HG03378 (cell line): ENCODE measurements at regions not wholly inside any gene's neighbourhood (a gene's known extent, or its start where the extent isn't known, plus 50 kb on each side); places are given as distances from the start of the nearest gene placed in this dataset.
"Not testable (repeated sequence)": the region's sequence is repeated elsewhere in the genome, so short reads cannot be mapped to it uniquely, and the experiment has no call there.

Source experiments
- ATAC-seq: cut with Tn5 transposase; IDR thresholded peaks from one replicate; pipeline ENCODE4 v1.9.1; 2021; ENCODE audit warnings: mild to moderate bottlenecking, moderate library complexity; ENCODE audit not compliant: unreplicated experiment

GRCh38 chr1:148361427-148362215 is 121.5 kb downstream of the PPIAL4G start:
- ATAC-seq = not testable (repeated sequence)

DNA sequence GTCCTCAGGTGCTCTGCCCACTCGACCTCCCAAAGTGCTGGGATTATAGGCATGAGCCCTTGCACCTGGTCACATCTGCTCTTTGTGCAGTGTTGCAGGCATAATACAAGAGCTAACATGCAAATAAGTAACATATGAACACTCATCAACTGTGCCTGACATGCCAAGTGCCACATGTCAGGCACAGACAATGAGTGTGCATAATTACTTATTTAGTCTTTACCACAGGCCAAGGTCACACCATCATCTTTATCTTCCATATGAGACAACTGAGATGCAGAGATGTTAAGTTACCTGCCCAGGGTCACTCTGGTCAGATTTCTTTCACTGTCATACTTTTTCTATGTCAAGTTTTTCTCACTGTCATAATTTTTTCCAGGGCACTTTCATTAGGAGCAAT is 126.1 kb downstream of the PPIAL4G start:
- ATAC-seq = no peak

- ATAC-seq = no peak
Observed at GRCh38 chr1:148355976-148356375, 127.1 kb downstream of the PPIAL4G start.

- ATAC-seq = no peak
Observed at GRCh38 chr1:148354913-148355308, 128.2 kb downstream of the PPIAL4G start.

- no peak for ATAC-seq
Observed at GRCh38 chr1:148354284-148354912, 128.7 kb downstream of the PPIAL4G start.

- ATAC-seq = no peak
Observed at GRCh38 chr1:148353461-148354283, 129.4 kb downstream of the PPIAL4G start.

DNA sequence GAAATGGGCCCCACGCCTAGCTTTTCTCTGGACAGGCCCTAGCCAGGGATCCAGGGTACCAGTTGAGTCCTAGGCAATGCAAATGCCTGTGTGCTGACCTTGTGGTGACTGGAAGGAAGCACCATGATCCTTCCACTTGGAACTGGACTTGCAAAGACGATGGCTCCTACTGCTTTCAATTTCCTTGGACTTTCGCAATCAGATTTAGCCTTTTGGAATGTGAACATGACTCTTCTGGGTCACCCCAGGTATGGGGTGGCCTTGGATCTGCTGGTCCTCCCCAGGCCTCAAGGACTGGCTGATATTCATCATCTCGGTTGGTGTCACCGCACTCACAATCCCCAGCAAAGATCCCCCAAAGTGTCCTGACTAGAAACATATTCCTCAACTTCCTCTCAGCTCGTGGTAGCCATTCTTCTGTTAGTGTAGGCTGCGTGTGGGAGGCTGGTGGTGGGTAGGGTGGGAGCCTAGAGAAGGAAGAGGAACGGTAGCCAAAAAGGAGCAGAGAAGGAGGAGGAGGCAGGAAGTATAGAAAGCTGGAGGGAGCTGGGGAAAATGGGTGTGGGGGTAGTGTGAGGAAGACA is 130.5 kb downstream of the PPIAL4G start:
- no peak for ATAC-seq

DNA sequence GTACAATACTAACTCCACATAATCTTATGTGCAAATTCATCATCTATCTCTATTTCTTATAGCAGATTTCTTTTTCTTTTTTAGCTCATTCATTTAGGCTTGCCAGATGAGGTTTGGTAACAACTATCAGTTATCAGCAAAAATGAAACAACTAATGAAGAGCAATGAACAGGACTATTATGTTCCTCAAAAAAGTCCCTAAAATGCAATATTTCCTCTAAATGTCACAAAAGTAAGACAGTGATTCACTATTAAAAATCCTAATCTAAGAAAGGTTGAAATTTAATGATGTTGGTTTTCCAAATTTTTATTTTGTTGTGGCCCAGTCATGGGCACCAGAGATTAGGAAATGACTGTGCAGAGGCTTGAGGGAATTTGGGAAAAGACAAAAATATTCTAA is 135.3 kb downstream of the PPIAL4G start:
- no peak for ATAC-seq

- not testable (repeated sequence) for ATAC-seq
Observed at GRCh38 chr1:148345659-148346151, 137.4 kb downstream of the PPIAL4G start.

GRCh38 chr1:148344651-148345050 is 138.5 kb downstream of the PPIAL4G start:
- ATAC-seq = not testable (repeated sequence)

- ATAC-seq = not testable (repeated sequence)
Observed at GRCh38 chr1:148341729-148342128, 141.4 kb downstream of the PPIAL4G start.

DNA sequence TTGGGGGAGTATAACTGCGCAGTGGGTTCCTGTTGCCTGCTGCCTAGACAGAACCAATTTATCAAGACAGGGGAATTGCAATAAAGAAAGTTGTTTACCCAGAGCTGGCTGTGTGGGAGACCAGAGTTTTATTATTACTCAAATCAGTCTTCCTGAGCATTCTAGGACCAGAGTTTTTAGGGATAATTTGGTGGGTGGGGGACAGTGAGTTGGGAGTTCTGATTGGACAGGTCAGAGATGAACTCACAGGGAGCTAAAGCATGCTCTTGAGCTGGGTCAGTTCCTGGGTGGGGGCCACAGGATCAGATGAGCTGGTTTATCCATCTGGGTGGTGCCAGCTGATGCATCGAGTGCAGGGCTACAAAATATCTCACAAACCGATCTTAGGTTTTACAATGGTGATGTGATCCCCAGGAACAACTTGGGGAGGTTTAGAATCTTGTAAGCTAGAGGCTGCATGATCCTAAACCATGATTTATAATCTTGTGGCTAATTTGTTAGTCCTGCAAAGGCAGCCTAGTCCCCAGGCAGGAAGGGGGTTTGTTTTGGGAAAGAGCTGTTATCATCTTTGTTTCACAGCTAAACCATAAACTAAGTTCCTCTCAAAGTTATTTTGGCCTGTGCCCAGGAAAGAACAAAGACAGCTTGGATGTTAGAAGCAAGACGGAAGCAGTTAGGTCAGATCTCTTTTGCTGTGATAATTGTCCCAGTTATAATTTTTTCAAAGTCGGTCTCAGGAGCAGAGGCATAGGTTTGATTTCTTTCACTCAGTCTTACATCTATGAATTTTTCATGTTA is 146.8 kb downstream of the PPIAL4G start:
- not testable (repeated sequence) for ATAC-seq

- peak; percentile 81 for ATAC-seq
Observed at GRCh38 chr1:148334339-148335130, 148.6 kb downstream of the PPIAL4G start.

DNA sequence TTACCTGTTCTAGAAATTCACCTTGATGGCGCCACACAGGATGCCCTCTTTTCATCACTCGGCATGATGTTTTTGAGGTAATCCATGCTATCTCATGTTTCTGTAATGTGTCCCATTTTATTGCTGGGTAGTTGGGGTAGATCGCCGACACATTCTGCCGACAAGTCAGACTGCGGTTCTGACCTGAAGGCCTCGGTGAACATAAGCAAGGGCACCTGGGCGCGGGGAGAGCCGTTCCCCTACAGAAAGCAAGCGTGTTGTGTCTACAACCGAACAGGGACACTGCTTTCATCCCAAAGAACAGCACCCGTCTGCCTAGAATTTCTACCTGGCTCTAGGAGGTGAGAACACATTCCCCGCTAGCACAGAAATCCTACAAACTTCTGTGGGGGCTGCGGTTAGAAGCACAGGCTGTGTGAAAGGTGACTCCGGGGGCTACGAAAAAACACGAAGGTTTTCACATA is 149.2 kb downstream of the PPIAL4G start:
- no peak for ATAC-seq

- ATAC-seq = no peak
Observed at GRCh38 chr1:148328884-148329283, 154.2 kb downstream of the PPIAL4G start.

DNA sequence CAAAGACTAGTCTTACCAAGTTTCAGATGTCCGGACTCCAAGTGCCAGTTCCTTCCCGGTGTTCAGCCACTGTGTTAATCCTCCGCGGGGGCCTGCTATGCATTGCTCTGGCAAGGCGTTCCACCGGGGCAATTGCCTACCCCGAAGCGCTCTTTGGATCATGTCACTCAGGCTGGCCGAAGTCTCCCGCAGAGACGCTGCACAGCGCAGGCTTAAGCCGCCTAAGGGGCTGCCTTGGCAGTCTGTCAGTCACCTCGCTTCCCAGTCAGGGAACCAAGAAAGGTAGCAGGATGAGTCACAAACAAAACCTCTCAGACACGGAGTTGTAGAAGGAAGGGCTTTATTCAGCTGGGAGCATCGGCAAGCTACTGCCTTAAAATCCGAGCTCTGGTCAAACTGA is 158.1 kb downstream of the PPIAL4G start:
- not testable (repeated sequence) for ATAC-seq

DNA sequence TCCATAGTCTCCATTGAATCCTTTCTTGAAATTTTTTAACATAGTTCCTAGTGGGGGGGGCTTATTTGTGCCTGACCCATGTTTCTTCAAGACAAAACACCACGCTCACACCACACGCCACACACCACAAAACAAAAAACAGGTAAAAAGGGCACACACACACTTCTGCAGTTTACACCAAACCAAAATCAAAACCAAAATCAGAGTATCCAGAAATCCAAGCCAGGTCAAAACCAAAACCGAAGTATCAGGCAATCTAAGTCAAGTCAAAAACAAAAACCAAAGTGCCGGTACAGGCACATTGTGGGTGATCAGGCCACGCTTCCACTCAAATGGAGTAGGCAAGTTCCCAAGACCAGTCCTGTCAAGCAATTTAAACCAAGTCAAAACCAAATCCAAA is 158.6 kb downstream of the PPIAL4G start:
- ATAC-seq = not testable (repeated sequence)

DNA sequence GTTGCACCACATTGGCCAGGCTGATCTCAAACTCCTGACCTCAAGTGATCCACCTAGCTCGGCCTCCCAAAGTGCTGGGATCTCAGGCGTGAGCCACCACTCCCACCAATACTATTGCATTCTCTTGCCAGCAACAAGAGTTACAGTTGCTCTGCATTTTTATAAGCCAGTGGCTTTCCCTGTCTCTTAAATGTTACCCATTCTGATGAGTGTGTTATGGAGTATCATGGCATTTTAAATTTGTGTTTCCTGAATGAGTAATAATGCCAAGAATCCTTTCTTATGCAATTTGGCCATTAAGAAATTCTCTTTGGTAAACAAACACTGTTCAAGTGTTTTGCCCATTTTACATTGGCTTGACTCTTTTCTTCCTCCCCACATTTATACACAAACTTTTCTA is 163.0 kb downstream of the PPIAL4G start:
- ATAC-seq = not testable (repeated sequence)

DNA sequence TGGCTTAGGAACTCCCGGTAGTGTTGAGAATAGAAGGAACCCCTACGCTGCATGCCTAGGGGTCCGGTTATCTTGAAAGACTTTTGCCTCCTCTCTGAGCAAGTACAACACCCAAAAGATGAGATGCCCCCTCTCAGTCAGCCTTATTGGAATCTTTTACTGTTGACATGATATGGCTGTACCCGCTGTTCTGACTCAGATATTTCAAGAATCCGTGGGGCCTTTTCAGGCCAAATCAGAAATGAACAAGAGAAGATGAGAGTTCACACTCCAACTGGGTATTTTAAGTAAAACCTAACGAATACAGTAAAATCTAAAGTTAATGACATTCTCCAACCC is 164.2 kb downstream of the PPIAL4G start:
- no peak for ATAC-seq
